Effector memory CD8-positive, alpha-beta T cell (primary cell): ENCODE measurements at regions not wholly inside any gene's neighbourhood (a gene's known extent, or its start where the extent isn't known, plus 50 kb on each side); places are given as distances from the start of the nearest gene placed in this dataset.
"Not testable (repeated sequence)": the region's sequence is repeated elsewhere in the genome, so short reads cannot be mapped to it uniquely, and the experiment has no call there.

Source experiments
- ATAC-seq: fragments of 150-1000 bp; cut with Tn5 transposase; replicated peaks from 2 replicates; pipeline ENCODE4 v1.10.0; 2021; ENCODE audit warnings: mild to moderate bottlenecking, moderate library complexity
- DNase-seq, 3 experiments: peaks; one replicate each; pipeline ENCODE4 v3.0.0; 2021
- H3K27ac Mint-ChIP-seq, 2 donors: one replicate each; pipeline ENCODE4 v1.8.0; 2022; ENCODE audit warnings: mild to moderate bottlenecking in 2 of 2, mixed read lengths in 2 of 2, moderate library complexity in 2 of 2
- H3K27me3 Mint-ChIP-seq, 2 donors: one replicate each; pipeline ENCODE4 v1.8.0; 2022; ENCODE audit warnings: mixed read lengths in 2 of 2
- H3K36me3 Mint-ChIP-seq: one replicate; pipeline ENCODE4 v1.8.0; 2022; ENCODE audit warnings: mild to moderate bottlenecking, moderate library complexity, mixed read lengths; ENCODE audit not compliant: insufficient read depth
- H3K4me1 Mint-ChIP-seq, 2 donors: one replicate each; pipeline ENCODE4 v1.8.0; 2022; ENCODE audit warnings: low read depth in 2 of 2, mixed read lengths in 2 of 2
- H3K4me3 Mint-ChIP-seq, 2 donors: one replicate each; pipeline ENCODE4 v1.8.0; 2022; ENCODE audit warnings: mild to moderate bottlenecking in 2 of 2, mixed read lengths in 2 of 2, moderate library complexity in 2 of 2
- H3K9me3 Mint-ChIP-seq, 2 donors: one replicate each; pipeline ENCODE4 v1.8.0; 2022; ENCODE audit warnings: mixed read lengths in 2 of 2

DNA sequence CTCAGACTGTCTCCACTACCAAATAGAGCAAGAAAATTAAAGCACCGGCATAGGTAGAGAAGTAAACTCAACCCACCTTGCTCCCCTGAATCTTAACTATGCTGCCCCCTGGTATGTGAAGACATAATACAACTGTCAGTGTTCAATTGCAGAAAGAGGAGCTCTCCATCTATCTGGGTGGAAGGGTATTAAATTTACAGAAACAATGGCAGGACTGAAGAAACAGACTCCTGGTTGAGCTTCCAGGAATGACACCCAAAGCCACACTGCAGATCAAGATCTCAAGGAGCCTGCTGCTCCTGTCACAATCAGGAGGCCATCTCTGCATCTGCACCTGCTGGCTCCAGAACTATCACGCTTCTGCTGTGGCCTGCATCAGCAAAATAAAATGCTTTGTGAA, 132.1 kb upstream of the BMAL1 start:
- no peak for DNase-seq
- Mint-ChIP-seq H3K4me3 (no peak overlapping the region), H3K36me3 (no peaks in the 10 kb centered on the region), H3K9me3 (no peaks in the 10 kb centered on the region), H3K4me1 (no peaks in the 10 kb centered on the region), H3K27me3 (peaks cover 42 to 52% of the 10 kb centered on the region in 2 donors), H3K27ac (no peak overlapping the region)
- ATAC-seq = no peak

DNA sequence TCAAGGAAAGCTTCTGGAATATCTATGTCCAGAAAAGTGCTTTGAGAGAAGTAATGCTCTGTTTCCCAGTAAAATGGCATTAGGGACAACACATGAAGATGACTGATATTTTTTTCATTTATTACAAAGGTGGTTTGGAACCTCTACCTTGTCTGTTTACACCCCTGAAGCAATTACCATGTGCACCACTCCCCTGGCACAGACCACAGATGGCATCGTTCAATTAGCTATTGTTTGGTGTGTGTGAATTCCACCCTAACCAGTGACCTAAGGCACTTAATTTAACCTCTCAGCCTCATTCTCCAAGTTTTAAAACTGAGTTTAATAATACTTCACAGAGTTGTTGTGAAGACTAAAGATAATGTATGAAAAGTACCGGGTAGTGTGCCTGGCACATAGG, 127.6 kb upstream of the BMAL1 start:
- Mint-ChIP-seq H3K4me3 (no peak overlapping the region), H3K27me3 (peaks cover 27 to 35% of the 10 kb centered on the region in 2 donors), H3K27ac (no peak overlapping the region), H3K36me3 (no peaks in the 10 kb centered on the region), H3K9me3 (no peaks in the 10 kb centered on the region), H3K4me1 (no peaks in the 10 kb centered on the region)
- no peak for DNase-seq
- no peak for ATAC-seq

DNA sequence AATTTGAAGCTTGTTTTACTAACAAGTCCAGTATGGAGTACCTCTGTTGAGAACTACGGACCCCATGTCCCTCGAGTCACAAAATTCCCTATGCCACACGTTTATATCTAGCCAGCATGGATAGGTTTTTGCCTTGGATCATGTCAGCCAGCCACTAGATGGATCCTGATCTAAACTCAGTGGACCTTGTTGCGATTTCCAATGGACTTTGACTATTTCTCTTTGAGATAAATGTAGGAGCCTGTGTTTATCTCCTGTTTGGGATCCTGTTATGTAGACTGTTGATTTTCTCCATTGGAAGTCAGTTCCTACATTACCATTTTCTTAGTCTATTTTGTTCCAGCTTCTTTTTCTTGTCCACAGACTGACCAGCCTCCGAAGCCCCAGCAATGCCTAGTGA, 127.1 kb upstream of the BMAL1 start:
- H3K9me3 Mint-ChIP-seq = no peaks in the 10 kb centered on the region
- no peak overlapping the region for H3K27ac Mint-ChIP-seq
- ATAC-seq (no peak), DNase-seq (no peak)
- H3K36me3 Mint-ChIP-seq = no peaks in the 10 kb centered on the region
- H3K4me3 Mint-ChIP-seq = no peak overlapping the region
- H3K4me1 Mint-ChIP-seq = no peaks in the 10 kb centered on the region
- peaks cover 27 to 35% of the 10 kb centered on the region in 2 donors for H3K27me3 Mint-ChIP-seq

DNA sequence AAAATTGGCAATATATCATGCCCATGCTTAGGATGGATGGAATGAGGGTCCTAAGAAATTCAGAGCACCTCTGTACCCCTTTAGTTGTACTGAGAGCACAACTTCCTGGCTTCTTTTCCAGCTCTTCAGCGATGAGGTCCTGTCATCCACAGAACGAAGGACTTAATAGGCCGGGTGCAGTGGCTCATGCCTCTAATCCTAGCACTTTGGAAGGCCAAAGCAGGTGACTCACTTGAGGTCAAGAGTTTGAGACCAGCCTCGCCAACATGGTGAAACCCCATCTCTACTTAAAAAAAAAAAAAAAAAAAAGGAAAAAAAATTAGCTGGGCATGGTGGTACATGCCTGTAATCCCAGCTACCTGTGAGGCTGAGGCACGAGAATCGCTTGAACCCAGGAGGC, 125.3 kb upstream of the BMAL1 start:
- ATAC-seq = no peak
- no peak for DNase-seq
- H3K4me1 Mint-ChIP-seq = no peaks in the 10 kb centered on the region
- no peak overlapping the region for H3K27ac Mint-ChIP-seq
- H3K4me3 Mint-ChIP-seq = no peak overlapping the region
- no peaks in the 10 kb centered on the region for H3K9me3 Mint-ChIP-seq
- peaks cover 39% of the 10 kb centered on the region in 2 donors for H3K27me3 Mint-ChIP-seq
- H3K36me3 Mint-ChIP-seq = no peaks in the 10 kb centered on the region

DNA sequence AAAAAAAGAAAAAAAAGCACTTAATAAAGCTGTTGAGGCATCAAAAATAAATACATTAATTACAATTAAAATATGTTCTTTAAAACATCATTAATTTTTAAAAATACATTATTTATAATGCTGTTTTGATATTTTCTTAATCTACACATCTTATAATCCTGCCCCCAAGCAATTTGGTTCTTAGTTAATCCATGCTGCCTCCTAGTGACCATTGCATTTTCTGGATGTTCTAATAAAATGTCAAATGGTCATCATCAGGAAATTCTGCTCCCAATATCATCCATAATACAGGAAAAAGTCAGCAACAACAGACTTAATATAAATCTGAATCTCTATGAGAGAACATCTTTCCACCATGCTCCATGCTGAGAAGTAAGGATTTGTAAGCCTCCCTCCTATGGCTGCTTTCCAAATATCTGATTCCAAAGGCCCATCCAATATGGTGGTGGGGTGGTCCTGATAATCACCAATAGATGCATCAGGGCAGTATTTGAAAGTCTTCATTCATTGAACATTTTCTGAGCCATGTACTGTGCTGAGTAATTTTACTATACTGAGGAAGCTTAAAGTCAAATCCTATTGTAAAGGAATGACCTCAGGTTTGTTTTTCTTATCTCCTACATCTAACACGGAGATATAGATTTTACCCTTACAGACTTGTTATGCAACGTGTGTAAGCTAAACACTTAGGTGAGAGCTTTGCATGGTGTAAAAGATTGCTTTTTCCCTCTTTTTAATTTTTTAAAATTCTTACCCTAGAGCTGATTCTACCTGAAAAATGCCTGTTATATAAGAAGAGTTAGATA, 124.7 kb upstream of the BMAL1 start:
- no peak for DNase-seq
- ATAC-seq = no peak
- Mint-ChIP-seq H3K4me3 (no peak overlapping the region), H3K9me3 (no peaks in the 10 kb centered on the region), H3K4me1 (no peaks in the 10 kb centered on the region), H3K27ac (no peak overlapping the region), H3K27me3 (peaks cover 39 to 41% of the 10 kb centered on the region in 2 donors), H3K36me3 (no peaks in the 10 kb centered on the region)

DNA sequence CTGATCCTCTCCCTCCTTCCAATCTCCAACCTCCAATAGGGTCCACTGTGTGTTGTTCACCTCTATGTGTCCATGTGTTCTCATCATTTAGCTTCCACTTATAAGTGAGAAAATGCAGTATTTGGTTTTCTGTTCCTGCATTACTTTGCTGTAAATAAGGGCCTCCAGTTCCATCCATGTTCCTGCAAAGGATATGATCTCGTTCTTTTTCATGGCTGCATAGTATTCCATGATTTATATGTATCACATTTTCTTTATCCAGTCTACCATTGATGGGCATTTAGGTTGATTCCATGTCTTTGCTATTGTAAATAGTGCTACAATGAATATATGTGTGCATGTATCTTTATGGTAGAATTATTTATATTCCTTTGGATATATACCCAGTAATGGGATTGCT, 123.2 kb upstream of the BMAL1 start:
- not testable (repeated sequence) for H3K4me3 Mint-ChIP-seq, H3K9me3 Mint-ChIP-seq, ATAC-seq, H3K4me1 Mint-ChIP-seq, DNase-seq, H3K27ac Mint-ChIP-seq, H3K36me3 Mint-ChIP-seq
- peaks cover 40 to 43% of the 10 kb centered on the region in 2 donors for H3K27me3 Mint-ChIP-seq

DNA sequence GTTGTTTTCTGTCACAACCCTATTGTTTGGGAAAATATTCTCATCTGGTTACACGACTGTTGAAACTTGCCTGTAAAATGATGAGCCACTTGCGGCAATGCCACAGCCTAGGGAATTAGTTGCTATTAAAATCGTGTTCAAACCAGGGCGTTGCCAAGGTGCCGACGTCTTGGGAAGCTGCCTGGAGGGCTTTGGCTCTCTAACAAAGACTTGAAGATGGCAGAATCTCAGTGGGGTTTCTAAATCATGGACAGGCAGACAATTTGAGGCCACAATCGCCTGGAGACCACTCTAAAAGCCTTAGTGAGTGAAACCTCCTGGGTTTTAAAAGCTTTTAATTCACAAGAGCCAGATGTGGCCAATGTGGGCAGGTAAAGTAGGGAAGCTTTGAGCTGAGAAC, 117.2 kb upstream of the BMAL1 start:
- no peaks in the 10 kb centered on the region for H3K36me3 Mint-ChIP-seq
- H3K4me3 Mint-ChIP-seq = no peak overlapping the region
- H3K4me1 Mint-ChIP-seq = no peaks in the 10 kb centered on the region
- H3K9me3 Mint-ChIP-seq = no peaks in the 10 kb centered on the region
- no peak for ATAC-seq
- H3K27ac Mint-ChIP-seq = no peak overlapping the region
- DNase-seq = no peak
- peaks cover 32 to 44% of the 10 kb centered on the region in 2 donors for H3K27me3 Mint-ChIP-seq

DNA sequence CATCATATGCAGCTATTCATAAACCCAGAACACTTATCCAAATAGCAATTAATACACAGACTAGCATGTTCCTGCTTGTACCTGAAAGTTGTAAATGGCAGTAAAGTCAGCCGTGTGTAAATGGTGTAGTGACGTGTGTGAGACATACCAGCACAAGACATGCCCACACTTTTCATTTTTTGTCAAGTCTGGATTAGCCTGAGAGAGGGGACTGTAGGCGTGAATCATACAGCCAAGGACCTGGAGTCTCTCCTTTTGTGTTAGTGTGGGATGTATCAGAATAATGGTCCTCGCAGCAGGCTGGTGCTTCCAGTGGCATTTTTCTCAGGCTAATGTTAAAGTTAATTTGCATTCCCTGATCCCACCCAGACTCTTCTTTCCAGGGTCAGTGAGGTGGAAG, 116.8 kb upstream of the BMAL1 start:
- H3K36me3 Mint-ChIP-seq = no peaks in the 10 kb centered on the region
- H3K27me3 Mint-ChIP-seq = peaks cover 32 to 44% of the 10 kb centered on the region in 2 donors
- H3K27ac Mint-ChIP-seq = no peak overlapping the region
- H3K4me1 Mint-ChIP-seq = no peaks in the 10 kb centered on the region
- no peak overlapping the region for H3K4me3 Mint-ChIP-seq
- no peaks in the 10 kb centered on the region for H3K9me3 Mint-ChIP-seq
- no peak for ATAC-seq
- DNase-seq = no peak

DNA sequence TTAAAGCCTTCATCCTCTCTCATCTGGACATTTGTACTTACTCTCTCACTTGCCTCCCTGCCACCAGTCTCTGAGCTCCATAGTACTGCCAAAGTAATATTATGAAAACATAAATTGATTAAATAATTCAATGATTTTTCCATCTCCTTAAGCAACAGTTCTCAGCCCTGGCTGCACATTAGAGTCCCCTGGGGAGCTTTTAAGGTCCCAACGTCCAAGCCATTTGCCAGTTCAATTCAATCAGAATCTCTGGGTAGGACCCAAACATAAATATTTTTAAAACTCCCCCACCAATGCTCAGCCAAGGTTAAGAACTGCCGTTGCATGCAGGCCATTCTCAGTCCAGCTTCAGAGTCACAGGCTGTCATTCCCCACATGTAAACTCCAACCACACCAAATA, 114.4 kb upstream of the BMAL1 start:
- Mint-ChIP-seq H3K4me3 (no peak overlapping the region), H3K36me3 (no peaks in the 10 kb centered on the region), H3K9me3 (no peaks in the 10 kb centered on the region), H3K27me3 (peaks cover 30 to 32% of the 10 kb centered on the region in 2 donors), H3K4me1 (no peaks in the 10 kb centered on the region), H3K27ac (no peak overlapping the region)
- DNase-seq (no peak), ATAC-seq (no peak)

DNA sequence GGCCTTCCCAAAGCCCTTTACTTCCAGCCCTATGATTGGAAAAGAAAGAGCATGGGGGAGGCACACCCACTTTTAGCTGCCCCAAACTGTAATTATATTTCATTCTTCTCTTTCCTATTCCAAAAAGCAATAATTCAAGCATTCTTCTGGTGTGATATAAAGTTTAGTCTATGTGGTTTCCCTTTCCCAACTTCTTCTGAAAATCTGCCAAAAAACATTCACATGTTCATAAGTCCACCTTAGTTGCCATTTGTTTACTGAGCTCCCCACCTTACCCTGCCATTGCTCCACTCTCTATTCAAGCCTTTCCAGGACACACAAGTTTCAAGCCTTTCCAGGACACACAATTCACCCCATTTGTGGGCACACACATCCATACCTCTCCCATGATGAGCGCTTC, 111.6 kb upstream of the BMAL1 start:
- Mint-ChIP-seq H3K9me3 (no peaks in the 10 kb centered on the region), H3K27ac (no peak overlapping the region), H3K4me1 (no peaks in the 10 kb centered on the region), H3K4me3 (no peak overlapping the region), H3K36me3 (no peaks in the 10 kb centered on the region), H3K27me3 (peaks cover 21 to 24% of the 10 kb centered on the region in 2 donors)
- no peak for ATAC-seq
- no peak for DNase-seq

DNA sequence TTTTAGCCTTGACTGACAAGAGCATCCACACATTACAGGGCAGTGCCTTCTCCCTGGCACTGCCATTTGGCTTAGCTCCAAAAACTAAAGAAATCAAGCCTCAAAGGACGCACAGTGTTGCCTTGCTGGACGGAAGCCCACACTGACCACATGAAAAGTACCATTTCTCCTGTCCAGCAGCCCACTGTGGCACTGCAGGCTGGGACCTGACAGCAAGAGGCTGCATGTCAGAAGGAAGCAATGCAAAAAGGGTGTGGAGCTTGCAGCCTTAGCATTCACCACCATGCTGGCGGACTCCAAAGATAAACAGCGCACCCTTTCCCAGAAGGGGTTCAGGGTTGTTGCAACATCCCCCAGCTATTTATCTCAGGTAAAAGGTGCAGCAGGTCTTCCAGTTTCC, 109.3 kb upstream of the BMAL1 start:
- H3K27me3 Mint-ChIP-seq = peaks cover 21 to 36% of the 10 kb centered on the region in 2 donors
- H3K9me3 Mint-ChIP-seq = no peaks in the 10 kb centered on the region
- no peak overlapping the region for H3K4me3 Mint-ChIP-seq
- DNase-seq (no peak), ATAC-seq (no peak)
- H3K36me3 Mint-ChIP-seq = no peaks in the 10 kb centered on the region
- no peak overlapping the region for H3K27ac Mint-ChIP-seq
- no peaks in the 10 kb centered on the region for H3K4me1 Mint-ChIP-seq

DNA sequence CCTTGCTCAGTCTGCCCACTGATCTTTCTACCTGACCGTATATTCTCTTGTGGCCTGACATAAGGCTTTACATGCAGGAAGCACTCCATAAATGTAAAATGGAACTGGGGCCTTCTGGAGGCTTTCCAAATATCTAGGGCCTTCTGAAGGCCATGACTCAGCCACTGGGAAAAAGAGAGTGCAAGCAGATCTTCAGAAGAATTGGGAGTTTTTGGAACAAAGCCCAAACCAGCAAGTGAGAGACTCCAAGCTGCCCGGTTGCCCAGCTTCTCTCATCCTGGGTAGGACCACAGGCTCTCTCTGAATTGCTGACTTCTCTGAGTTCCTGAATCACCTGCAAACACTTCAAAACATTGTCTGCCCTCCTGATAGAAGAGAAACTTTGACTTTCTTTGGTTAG, 107.9 kb upstream of the BMAL1 start:
- Mint-ChIP-seq H3K4me3 (no peak overlapping the region), H3K9me3 (no peaks in the 10 kb centered on the region), H3K4me1 (no peaks in the 10 kb centered on the region), H3K27me3 (peaks cover 27 to 31% of the 10 kb centered on the region in 2 donors), H3K36me3 (no peaks in the 10 kb centered on the region), H3K27ac (no peak overlapping the region)
- DNase-seq = no peak
- no peak for ATAC-seq

DNA sequence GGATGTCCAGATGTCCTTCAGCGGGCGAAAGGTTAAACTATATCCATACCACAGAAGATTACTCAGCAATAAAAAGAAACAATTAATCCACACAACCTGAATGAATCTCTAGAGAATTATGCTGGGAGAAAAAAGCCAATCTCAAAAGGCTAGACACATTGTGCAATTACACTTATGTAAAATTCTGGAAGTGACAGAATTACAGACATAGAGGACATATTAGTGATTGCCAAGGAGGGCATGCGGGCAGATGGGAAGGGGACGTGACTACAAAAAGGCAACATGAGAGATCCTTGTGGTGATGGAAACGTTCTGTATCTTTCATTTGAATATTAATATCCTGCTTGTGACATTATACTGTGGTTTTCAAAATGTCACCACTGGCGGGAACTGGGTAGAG, 103.5 kb upstream of the BMAL1 start:
- DNase-seq (no peak), ATAC-seq (no peak)
- H3K27ac Mint-ChIP-seq = no peak overlapping the region
- no peaks in the 10 kb centered on the region for H3K9me3 Mint-ChIP-seq
- H3K4me3 Mint-ChIP-seq = no peak overlapping the region
- peaks cover 21 to 25% of the 10 kb centered on the region in 2 donors for H3K27me3 Mint-ChIP-seq
- no peaks in the 10 kb centered on the region for H3K36me3 Mint-ChIP-seq
- no peaks in the 10 kb centered on the region for H3K4me1 Mint-ChIP-seq

DNA sequence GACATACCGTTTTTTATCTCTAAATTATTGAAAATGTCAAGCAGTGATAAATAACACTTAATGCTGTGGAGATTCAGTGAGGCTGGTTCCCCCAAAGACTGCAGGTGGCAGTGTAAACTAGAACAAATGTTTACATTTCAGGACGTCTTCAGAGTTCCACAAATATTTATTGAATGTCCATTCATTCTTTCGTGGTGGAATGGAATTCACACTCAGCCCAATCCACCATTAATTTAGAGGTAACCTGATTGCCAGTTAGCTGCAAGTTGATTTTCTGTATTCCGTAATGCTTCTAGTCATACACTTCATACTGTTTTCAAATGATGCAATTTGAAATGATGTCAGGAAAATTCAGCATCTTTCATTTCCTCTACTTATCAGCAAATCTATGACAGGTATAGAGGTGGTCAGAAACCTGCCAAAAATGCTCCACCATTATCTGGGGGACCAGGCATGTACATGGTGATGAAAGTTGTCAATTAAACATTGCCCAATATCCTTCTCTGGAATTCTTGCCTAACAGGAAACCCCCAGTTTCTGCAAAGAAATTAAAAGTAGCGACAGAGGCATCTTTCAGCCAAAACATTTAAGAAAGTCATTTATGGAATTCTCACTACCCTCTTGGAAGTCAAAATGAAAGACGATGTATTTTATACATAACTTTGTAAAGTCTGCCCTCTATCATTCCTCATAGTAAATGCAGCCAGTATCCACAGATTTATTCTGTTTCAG, 94.3 kb upstream of the BMAL1 start:
- peaks cover 0 to 6% of the 10 kb centered on the region in 2 donors for H3K4me1 Mint-ChIP-seq
- H3K27me3 Mint-ChIP-seq = peaks cover 11 to 21% of the 10 kb centered on the region in 2 donors
- H3K9me3 Mint-ChIP-seq = peaks cover 2 to 7% of the 10 kb centered on the region in 2 donors
- H3K4me3 Mint-ChIP-seq = peak overlapping the region in 1 of 2 donors; percentile 29
- no peak for DNase-seq
- no peaks in the 10 kb centered on the region for H3K36me3 Mint-ChIP-seq
- ATAC-seq = peak; percentile 44
- no peak overlapping the region for H3K27ac Mint-ChIP-seq
